ENCODE measurements at regions not wholly inside any gene's neighbourhood (a gene's known extent, or its start where the extent isn't known, plus 50 kb on each side); places are given as distances from the start of the nearest gene placed in this dataset.

DNA sequence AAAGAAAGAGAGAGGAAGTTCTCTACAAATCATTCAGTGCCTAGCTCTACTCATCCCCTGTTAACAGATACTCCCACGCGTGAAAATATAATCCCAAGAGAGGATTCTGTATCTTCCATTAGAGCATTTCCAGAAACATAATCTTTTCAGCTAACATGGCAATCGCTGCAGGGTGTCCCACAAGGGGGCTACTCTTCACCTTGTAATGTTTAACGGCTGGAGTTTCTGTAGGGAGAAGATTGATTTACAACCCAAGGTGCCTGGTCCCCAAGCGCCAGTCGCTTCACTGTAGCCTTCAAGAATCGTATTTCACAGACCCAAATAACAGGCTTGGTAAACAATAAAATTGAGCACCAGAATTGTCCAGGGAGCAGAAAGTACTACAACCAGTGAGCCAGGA is 318.7 kb downstream of the TLE1 start:
- TF ChIP-seq, protein P1, sequence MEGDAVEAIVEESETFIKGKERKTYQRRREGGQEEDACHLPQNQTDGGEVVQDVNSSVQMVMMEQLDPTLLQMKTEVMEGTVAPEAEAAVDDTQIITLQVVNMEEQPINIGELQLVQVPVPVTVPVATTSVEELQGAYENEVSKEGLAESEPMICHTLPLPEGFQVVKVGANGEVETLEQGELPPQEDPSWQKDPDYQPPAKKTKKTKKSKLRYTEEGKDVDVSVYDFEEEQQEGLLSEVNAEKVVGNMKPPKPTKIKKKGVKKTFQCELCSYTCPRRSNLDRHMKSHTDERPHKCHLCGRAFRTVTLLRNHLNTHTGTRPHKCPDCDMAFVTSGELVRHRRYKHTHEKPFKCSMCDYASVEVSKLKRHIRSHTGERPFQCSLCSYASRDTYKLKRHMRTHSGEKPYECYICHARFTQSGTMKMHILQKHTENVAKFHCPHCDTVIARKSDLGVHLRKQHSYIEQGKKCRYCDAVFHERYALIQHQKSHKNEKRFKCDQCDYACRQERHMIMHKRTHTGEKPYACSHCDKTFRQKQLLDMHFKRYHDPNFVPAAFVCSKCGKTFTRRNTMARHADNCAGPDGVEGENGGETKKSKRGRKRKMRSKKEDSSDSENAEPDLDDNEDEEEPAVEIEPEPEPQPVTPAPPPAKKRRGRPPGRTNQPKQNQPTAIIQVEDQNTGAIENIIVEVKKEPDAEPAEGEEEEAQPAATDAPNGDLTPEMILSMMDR (IDR thresholded peaks at IDR 0.05) = no peak
- no peak for TF ChIP-seq POLR2A (IDR thresholded peaks at IDR 0.05)
